Sigmoid colon (tissue), 4 donors: ENCODE measurements at regions not wholly inside any gene's neighbourhood (a gene's known extent, or its start where the extent isn't known, plus 50 kb on each side); places are given as distances from the start of the nearest gene placed in this dataset.

Experiments
- CTCF ChIP-seq, 4 experiments: fragments of 450-650 bp in 3 of 4; fragments of 200-600 bp in 1 of 4; IDR thresholded peaks; one replicate each; pipeline ENCODE4 v1.5.1; 2016 to 2019; ENCODE audit warnings: antibody characterized with exemption in 4 of 4, mild to moderate bottlenecking in 3 of 4, moderate library complexity in 2 of 4
- POLR2A ChIP-seq, 2 donors: fragments of 450-650 bp; IDR thresholded peaks; one replicate each; pipeline ENCODE4 v1.6.1; 2016; ENCODE audit warnings: antibody characterized with exemption in 2 of 2, mild to moderate bottlenecking in 2 of 2, moderate library complexity in 2 of 2
- POLR2AphosphoS5 ChIP-seq, 4 donors: sonication (generic); formaldehyde crosslinking; IDR thresholded peaks; one replicate each; pipeline ENCODE4 v1.6.1; 2017; ENCODE audit warnings: antibody characterized with exemption in 4 of 4

DNA sequence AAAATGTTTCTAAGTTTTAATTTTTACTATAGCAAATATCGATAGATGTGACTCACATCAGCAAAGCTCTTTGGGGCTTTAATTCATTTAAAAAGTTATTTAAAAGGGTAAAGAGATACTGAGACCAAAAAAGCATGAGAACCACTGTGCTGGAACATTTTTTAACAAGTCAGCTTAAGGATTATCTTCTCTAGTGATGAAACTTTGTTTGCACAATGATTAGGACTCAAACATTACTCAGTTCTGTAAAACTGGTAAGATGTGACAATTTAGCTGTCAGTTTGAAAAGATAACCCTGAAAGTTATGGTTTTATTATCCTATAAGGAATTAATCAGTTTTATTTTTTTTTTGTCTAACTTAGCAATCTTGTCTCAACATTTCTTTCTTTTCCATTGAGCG lies 301.4 kb downstream of the TSN start:
- TF ChIP-seq CTCF (IDR thresholded peaks at IDR 0.05) (no peak), POLR2AphosphoS5 (IDR thresholded peaks at IDR 0.05) (no peak), POLR2A (IDR thresholded peaks at IDR 0.05) (no peak)
